HG03025 (cell line): ENCODE measurements at regions not wholly inside any gene's neighbourhood (a gene's known extent, or its start where the extent isn't known, plus 50 kb on each side); places are given as distances from the start of the nearest gene placed in this dataset.

Experiments used
- ATAC-seq: cut with Tn5 transposase; IDR thresholded peaks from one replicate; pipeline ENCODE4 v1.9.1; 2021; ENCODE audit warnings: mild to moderate bottlenecking, moderate library complexity; ENCODE audit not compliant: unreplicated experiment, low FRiP score

DNA sequence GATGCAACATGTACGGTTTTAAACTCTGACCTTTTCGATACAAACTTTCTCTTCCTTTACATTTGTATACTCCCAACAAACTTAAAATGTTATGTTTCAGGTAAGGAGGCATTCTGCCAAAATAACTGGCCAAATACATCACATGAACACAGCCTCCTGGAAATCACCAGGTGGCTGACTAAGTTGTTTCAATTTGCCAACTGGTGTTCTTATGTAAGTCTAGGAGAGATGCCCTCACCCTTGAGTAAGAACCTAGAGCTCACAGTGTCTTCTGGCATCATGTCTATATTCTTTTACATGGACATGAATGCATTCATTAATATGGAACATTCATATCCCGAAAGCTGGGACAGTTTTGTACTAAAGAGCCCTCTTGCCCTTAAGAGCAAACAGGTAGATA lies 341.1 kb upstream of the NR2F2 start:
- no peak for ATAC-seq

DNA sequence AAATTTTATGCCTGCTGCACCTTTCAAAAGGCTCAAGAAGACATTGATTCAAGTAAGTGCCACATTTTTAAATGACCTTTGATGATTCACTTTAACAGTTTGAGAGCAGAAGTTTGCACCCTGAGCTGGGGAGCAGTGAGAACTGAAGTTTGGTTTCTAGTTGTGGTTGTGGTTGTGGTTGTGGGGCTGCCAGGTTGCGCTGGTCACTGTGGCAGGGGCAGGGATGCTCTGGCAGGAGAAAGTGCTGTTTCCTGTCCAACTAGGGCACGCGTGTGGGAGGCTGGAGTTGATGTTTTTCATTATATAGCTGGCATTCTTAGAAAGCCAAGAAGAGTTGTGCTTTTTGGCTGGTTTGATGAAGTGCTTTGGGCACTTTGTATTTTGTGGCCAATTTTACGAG lies 339.7 kb upstream of the NR2F2 start:
- ATAC-seq = no peak

DNA sequence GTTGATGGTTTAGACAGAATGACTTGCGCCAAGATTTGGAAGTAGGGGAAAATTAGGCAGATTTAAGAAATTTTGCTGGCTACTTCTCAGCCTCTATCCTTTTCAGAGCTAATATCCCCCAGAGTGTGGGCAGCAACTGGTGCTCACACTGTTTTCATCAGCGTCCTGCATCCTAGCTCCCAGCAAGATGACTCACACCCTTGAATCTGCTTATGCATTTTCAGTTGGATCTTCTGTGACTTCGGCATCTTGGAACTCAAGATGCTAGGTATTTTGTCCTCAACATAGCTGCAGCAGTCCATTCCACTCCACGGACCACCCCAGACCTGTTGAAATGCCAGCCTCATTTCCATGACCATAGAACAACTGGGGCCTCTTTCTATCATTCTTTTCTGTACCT lies 336.1 kb upstream of the NR2F2 start:
- no peak for ATAC-seq

DNA sequence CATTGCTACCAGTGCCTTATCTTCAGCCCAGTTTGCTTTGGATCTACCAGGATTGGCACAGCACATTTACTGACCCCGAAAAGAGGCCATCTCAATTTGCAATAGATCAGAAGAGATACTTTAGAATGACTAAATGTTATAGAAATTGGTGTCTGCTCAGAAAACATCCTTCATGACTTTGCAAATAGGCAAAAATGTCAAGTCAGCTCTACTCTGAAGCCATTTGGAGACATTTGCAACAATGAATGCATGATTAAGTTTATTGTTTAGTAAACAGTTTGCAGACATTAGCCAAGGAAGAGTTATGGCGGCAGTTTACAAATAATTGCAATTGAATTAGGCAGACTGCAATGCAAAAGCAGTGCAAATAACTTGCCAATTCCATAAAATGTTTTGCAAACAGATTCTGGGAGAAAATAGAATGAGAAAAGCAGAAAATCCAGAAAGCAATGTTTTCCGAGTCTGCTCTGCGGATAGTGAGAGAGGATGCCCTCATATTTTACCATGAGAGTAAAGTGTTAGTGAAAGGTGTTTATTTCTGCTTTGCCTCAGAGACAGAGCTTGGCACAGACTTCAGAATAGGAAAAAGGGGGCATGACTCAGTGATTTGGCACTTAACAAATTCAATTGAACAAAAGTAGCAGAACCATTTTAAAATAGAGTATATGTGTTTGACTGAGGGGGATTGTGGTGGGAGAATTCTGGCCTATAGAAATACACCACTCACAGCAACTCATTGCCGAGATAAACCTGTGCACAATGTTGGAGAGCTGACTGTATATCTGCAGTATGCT lies 334.9 kb upstream of the NR2F2 start:
- no peak for ATAC-seq

DNA sequence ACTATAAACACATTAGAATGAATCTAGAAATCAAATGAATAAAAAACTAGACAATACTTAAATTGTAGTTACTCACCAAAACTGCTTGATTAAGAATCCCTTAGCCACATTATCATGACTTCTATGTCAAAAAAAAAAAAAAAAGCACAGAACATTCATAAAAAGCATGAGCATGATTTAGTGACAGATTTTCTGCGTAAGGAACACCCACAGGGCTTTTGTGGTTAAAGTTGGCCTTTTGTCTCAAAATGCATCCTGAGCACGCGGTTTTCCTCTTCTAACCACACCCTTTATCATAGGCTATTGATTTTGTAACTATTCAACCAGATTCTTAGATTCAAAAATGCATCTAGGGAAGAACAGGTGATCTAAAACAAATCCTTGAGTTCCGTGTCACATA lies 334.0 kb upstream of the NR2F2 start:
- no peak for ATAC-seq

DNA sequence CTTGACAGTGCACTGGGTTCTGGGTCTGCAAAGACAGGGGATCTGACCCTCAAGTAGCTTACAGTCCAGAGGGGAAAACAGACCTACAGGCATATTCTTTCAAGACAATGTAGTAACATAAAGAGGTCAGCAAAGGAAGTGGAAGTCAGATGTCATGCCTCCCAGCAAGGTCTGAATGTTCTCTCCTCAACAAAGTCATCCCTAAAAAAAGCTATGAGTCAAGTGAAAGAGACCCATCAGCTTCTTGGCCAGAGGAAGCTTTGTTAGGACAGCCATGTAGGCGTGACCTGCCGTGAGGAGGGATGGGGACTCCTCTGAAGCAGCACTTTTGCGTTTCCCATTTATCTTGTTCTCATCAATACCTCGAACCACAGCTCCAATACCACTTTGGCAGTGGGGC lies 331.6 kb upstream of the NR2F2 start:
- ATAC-seq = no peak

DNA sequence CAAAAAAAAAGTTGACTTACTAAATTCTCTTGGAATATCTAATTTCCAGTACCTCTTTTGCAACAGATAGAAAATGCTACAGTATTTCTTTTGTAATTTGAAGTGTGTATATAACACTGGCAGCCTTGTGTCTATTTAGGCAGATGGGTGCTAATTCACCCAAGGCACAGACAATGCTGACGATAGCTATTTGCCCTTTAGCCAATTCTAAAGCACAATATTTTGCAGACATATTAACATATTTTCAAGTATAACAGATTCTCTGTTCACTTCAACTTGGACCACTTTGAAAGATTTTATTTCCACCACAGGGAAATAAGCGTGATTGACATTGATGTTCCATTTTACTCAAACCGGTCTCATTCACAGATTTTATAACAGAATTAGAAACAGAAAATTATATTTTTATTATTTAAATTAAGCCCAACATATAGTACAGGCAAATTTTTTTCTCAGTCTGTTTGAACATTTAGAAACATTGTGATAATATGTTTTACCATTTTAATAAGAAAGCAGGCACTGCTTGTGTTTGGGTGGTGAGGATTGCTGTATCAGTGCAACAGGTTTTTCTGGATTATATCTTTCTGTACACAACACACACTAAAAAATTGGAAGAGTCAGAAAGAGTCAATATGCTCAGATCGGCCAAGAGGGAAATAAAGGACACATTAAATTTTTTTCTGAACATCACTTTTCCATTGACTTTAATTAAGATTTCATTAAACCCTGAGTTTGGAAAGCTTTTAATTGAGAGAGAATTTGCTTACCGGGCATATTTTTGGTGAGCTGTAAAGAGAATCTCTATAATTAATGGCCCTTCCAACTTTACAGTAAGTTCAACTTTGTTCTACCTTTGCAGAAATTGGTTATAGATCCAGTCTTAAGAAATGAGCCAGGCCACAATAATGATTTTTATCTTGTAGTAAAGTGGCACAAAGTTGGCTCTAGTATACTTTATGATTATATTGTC lies 327.3 kb upstream of the NR2F2 start:
- ATAC-seq = no peak

DNA sequence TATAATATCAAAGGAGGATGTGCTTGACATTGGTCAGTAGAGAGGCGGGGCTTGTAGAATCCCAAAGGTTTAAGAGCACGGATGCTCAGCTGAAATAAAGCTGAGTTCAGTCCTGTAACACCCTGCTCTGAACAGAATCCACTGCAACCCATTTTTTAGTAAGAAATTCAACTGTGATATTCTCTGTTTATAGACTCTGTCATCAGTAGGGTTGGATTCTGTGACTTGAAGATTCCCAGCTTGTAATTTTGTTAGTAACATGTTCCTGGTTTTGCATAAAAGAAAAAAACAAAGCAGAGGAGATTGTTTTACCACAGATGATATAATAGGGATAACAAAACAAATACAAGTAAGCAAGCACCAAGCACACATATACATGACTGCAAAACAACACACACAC lies 324.6 kb upstream of the NR2F2 start:
- ATAC-seq = no peak

DNA sequence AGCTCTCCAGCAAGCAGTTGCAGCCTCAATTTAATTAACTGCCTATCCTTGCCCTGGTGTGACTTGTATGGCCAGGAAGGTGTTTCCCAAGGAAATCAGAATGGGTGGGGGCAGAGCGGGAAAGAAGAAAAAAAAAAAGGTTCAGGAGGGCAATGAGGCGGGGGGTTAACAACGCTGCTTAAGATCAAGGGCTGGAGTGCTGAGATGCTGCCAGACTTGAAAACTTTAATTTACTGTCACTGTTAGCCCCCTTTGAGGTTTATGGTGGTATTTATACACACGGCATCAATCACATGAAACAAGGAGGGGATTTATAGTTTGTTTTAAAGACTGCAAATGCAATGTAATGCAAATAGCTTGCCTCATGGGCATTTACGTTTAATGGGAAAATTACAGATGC lies 319.4 kb upstream of the NR2F2 start:
- ATAC-seq = no peak

DNA sequence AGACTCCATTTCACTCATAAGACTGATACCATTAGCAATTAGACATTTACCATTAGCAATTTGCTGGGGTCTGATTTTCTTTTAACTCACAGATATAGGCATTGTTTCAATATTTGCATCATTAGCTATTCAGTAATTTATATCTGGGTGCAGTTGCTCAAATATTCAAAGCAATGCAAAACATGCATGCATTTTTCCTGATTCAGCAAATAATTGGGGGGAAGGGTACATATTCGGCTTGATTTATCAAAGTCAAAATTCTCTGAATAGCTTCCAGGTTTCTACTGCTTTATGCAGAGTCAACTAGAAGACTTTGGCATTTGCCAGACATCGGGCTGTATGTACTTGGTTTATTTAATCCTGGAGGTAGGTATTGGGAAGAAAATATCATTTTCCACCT lies 315.6 kb upstream of the NR2F2 start:
- no peak for ATAC-seq

DNA sequence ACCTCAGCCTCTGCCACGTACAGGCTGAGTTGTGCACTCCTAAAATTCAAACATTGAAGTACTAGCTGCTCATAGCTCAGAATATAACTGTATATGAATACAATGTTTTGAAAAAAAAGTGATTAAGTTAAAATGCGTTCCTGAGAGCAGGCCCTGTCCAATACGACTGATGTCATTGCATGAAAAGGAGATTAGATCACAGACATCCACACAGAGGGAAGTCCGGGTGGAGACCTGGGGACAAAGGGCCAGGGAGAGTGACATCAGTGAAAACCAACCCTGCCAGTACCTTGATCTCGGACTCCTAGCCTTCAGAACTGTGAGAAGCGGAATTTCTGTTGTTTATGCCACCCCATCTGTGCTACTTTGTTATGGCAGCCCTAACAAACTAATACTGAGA lies 311.4 kb upstream of the NR2F2 start:
- ATAC-seq = no peak

DNA sequence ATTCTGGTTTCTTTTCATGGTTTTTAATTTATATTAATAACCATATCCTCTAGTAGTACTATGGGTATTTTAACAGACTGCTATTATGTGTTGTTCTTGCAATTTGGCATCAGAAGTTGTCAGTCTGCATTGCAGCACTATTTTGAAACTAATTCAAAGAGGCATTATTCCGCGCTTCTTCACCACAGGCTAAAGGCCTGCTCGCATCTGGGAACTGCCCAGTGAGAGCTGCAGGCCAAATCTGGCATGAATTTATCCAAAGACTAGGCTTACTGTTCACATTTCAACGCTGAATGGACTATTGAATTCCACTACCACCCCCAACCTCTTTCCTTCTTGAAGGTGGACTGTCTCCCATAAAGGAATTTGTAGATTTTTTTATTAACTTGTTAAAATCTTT lies 310.4 kb upstream of the NR2F2 start:
- no peak for ATAC-seq

DNA sequence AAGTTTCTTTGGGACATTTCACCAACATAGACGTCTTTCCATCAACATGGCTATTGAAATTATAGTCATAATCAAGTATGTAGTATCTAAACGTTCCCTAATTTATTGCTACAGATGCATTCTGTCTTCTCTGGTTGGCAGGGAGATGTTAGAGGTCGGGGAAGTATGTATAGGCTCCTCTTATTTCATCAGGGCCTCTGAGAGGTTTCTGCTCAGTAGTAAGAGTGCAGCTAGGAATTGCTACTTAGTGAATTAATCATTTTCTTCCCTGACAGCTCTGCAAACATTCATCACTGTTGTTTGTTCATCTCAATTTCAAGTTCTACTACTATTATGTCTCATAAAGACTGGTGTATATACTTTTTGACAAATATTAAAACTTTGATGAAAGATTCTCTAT lies 309.7 kb upstream of the NR2F2 start:
- no peak for ATAC-seq

DNA sequence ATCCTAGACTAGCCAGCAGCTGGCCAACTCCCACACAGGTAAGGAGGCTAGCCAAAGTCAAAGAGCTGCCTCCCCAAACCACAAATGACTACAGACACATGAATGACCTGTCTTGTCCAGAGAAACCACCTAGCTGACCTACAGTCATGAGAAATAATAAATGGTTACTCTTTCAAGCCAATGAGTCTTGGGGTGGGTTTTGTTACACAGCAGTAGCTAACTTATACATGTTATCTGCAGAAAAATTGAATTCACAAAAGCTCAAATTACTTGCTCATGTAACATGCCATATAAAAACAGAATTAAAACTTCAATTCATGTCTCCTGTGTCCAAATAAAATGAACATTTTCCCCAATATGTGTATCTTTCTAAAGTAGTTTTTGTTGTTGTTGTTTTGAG lies 307.4 kb upstream of the NR2F2 start:
- no peak for ATAC-seq

DNA sequence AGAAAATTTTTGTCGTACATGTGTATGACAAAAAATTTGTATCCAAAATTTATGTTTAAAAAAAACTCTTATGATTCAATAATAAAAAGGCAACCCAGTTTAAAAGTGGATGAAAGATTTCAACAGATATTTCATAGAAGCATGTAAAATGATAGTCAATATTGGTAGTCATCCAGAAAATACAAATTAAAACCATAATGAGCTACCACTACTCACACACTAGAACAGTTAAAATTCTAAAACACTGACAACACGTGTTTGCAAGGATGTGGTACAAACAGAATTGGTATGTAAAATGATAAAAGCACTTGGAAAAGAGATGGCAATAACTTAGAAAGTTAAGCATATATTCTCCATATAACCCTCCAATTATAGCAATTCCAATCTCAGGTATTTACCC lies 303.0 kb upstream of the NR2F2 start:
- ATAC-seq = no peak

DNA sequence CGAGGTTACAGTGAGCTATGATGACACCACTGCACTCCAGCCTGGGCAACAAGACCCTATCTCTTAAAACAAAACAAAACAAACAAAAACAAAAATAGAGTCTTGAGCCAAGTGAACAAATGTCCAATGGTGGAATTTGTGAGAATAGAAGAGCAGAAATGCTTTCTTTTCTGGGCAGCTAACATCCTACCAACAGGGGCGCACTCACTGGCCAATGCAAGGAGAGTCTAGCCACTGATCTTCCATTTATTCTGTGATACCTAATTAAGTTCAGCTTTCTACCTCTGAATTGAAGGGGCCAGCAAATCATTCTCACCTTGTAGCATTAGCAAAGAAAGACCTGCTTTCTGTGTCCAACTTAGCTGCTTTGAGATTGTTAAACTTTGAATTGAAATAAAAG lies 301.9 kb upstream of the NR2F2 start:
- ATAC-seq = no peak

DNA sequence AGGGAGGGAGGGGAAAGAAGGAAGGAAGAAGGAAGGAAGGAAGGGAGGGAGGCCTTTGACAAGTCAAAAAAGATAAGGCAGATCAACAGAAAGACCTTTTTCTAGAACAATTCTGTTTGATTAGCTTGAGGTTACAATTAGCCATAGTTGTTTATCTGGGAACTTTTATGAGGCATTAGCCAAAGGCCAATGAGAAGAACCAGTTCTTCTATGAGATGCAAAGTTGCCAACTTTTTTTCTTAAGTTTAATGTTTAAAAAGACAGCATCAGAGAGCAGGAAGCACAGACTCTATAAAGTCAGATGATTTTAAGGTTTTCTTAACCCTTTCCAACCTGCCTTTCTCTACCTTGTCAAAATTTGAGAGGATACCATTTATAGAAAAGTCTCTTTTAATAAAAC lies 301.3 kb upstream of the NR2F2 start:
- ATAC-seq = no peak

DNA sequence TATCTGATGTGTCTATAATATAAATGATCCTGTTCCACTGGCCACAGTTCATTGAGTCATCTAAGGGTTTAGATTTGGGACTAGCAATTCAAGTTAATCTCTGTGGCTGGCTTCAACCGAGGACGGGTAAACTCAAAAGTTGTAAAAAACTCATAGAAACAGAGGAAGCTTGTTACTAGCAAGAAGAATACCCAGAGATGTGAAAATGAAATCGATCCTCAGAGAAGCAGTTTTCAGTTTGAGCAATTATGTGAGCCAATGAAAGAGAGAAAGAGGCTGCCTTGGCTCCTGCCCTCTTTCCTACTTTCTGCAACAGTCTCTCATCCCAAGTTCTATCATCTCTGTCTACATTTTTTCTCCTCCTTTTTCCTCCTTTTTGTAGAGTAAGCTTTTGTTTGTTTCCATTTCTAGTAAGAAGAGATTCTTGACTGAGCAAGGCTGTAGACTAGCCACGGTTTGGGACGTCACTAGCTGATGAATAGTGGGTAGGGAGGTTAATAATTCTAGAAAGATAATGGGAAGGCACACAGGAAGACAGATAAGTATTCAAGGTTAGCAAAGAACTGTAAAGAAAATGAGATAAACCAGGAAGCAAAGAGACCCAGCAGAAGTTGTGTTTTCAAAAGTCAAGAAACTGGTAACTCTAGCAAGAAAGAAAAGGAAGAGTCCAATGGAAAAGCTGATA lies 298.9 kb upstream of the NR2F2 start:
- ATAC-seq = no peak

DNA sequence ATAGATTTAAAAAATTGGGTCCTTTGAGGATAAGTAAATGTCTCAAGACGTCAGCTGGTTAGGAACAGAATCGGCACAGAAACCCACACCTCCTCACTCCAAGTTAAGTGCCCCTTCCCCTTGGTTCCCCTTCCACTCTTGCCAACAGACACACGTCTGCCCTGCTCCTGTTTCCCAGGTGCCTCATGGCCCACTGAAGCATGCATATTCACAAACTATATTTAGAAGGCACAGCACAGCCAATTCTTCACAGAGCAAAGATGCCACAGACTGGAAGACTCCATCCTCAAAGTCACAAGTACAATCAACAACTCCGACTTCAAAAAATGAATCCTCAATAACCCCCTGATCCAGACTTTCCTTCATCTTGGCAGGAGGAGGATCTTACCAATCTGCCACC lies 295.4 kb upstream of the NR2F2 start:
- ATAC-seq = no peak

DNA sequence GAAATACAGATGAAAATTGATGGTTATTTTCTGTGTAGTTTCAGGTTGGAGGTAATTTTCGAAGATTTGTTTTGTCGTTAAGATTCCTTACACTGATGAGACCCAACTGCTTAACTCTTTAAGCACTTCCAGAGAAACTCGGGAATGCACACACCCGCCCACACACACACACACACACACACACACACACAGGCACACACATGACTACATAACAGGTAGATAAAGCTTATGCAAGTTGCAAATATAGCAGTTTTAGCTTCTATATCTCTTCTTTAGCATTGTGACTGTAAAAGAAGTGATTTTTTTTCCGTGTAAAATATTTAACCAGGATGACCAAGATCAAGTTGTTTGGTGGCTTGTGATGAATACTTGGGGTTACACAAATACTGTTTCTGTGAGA lies 294.9 kb upstream of the NR2F2 start:
- ATAC-seq = no peak

DNA sequence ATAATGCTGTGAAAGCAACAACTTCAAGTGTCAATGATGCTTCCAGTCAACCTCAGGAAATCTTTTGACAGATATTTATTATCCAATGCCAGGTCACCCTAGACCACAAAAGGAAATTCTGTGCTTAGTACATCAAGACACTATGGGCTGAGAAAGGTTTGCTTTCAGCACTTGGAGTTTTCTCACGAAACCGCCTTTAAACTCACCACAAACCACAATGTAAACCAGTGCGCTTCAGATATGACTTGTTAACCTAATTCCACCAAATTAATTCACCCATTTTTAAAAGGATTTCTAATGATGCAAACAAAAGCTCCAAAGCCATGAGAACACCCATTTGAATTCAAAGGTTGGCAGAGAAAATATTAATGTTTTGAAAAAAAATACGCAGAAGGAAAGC lies 292.9 kb upstream of the NR2F2 start:
- ATAC-seq = no peak
